H9 (cell line): ENCODE measurements at regions not wholly inside any gene's neighbourhood (a gene's known extent, or its start where the extent isn't known, plus 50 kb on each side); places are given as distances from the start of the nearest gene placed in this dataset.

ENCODE experiments used
- DNase-seq: peaks from one replicate; pipeline ENCODE4 v3.0.0-alpha.2; 2017
- H2AFZ ChIP-seq: one replicate; pipeline ENCODE4 v1.6.1; 2013; ENCODE audit warnings: mild to moderate bottlenecking, low read length, control low read depth, moderate library complexity
- H2AK5ac ChIP-seq: 2 replicates; pipeline ENCODE4 v1.6.1; 2013; ENCODE audit warnings: low read length, control low read depth, mixed read lengths; ENCODE audit not compliant: insufficient read length
- H2BK120ac ChIP-seq: one replicate; pipeline ENCODE4 v1.6.1; 2013; ENCODE audit warnings: low read depth, mild to moderate bottlenecking, low read length, control low read depth, inconsistent platforms; ENCODE audit not compliant: poor library complexity, severe bottlenecking
- H2BK12ac ChIP-seq: 2 replicates; pipeline ENCODE4 v1.6.1; 2013; ENCODE audit warnings: low read length, control low read depth, mixed read lengths, low read depth; ENCODE audit not compliant: insufficient read length
- H2BK15ac ChIP-seq: 2 replicates; pipeline ENCODE4 v1.6.1; 2013; ENCODE audit warnings: low read depth, low read length, control low read depth
- H2BK20ac ChIP-seq: one replicate; pipeline ENCODE4 v1.6.1; 2013; ENCODE audit warnings: low read depth, mild to moderate bottlenecking, low read length, control low read depth, inconsistent platforms; ENCODE audit not compliant: poor library complexity, severe bottlenecking
- H2BK5ac ChIP-seq: 2 replicates; pipeline ENCODE4 v1.6.1; 2013; ENCODE audit warnings: low read length, control low read depth, mixed read lengths; ENCODE audit not compliant: insufficient read length
- H3K14ac ChIP-seq: 2 replicates; pipeline ENCODE4 v1.6.1; 2013; ENCODE audit warnings: low read length, control low read depth; ENCODE audit not compliant: insufficient read depth
- H3K18ac ChIP-seq: 2 replicates; pipeline ENCODE4 v1.6.1; 2013; ENCODE audit warnings: low read depth, mild to moderate bottlenecking, mixed read lengths, low read length, control low read depth; ENCODE audit not compliant: insufficient read length
- H3K23ac ChIP-seq: 2 replicates; pipeline ENCODE4 v1.6.1; 2013; ENCODE audit warnings: low read length, control low read depth, mixed read lengths, low read depth; ENCODE audit not compliant: insufficient read length
- H3K23me2 ChIP-seq: 2 replicates; pipeline ENCODE4 v1.6.1; 2013; ENCODE audit warnings: low read depth, mild to moderate bottlenecking, mixed read lengths, low read length, control low read depth; ENCODE audit not compliant: insufficient read length, poor library complexity, severe bottlenecking
- H3K27ac ChIP-seq: 2 replicates; pipeline ENCODE4 v1.5.1; 2013; ENCODE audit warnings: low read length, control low read depth, mixed read lengths, low read depth; ENCODE audit not compliant: insufficient read length
- H3K27me3 ChIP-seq: 2 replicates; pipeline ENCODE4 v1.6.1; 2013; ENCODE audit warnings: low read length, control low read depth, inconsistent platforms; ENCODE audit not compliant: insufficient read depth
- H3K4ac ChIP-seq: 2 replicates; pipeline ENCODE4 v1.6.1; 2013; ENCODE audit warnings: low read depth, mild to moderate bottlenecking, control low read depth, inconsistent platforms, low read length, moderate library complexity
- H3K4me1 ChIP-seq: 2 replicates; pipeline ENCODE4 v1.6.1; 2013; ENCODE audit warnings: low read length, control low read depth, inconsistent platforms; ENCODE audit not compliant: insufficient read depth
- H3K4me2 ChIP-seq: 2 replicates; pipeline ENCODE4 v1.6.1; 2013; ENCODE audit warnings: low read length, control low read depth, mixed read lengths; ENCODE audit not compliant: insufficient read length, insufficient read depth
- H3K56ac ChIP-seq: 2 replicates; pipeline ENCODE4 v1.6.1; 2013; ENCODE audit warnings: low read depth, mild to moderate bottlenecking, mixed read lengths, low read length, control low read depth; ENCODE audit not compliant: insufficient read length
- H3K79me1 ChIP-seq: 2 replicates; pipeline ENCODE4 v1.6.1; 2013; ENCODE audit warnings: low read depth, mild to moderate bottlenecking, moderate library complexity, low read length, control low read depth, inconsistent platforms; ENCODE audit not compliant: insufficient read depth, poor library complexity, severe bottlenecking
- H3K79me2 ChIP-seq: 2 replicates; pipeline ENCODE4 v1.6.1; 2013; ENCODE audit warnings: low read length, control low read depth, inconsistent platforms; ENCODE audit not compliant: insufficient read depth
- H3K9ac ChIP-seq: 2 replicates; pipeline ENCODE4 v1.6.1; 2013; ENCODE audit warnings: low read length, control low read depth, mixed read lengths; ENCODE audit not compliant: insufficient read length; ENCODE audit errors: extremely low read depth
- H3K9me3 ChIP-seq: one replicate; pipeline ENCODE4 v1.6.1; 2013; ENCODE audit warnings: low read depth, low read length, inconsistent platforms; ENCODE audit not compliant: control insufficient read depth
- H3T11ph ChIP-seq: one replicate; pipeline ENCODE4 v1.6.1; 2013; ENCODE audit warnings: mild to moderate bottlenecking, low read length, control low read depth, inconsistent platforms
- H4K20me1 ChIP-seq: one replicate; pipeline ENCODE4 v1.6.1; 2013; ENCODE audit not compliant: control insufficient read depth, insufficient read length, insufficient read depth
- H4K5ac ChIP-seq: 2 replicates; pipeline ENCODE4 v1.6.1; 2013; ENCODE audit warnings: low read depth, mild to moderate bottlenecking, mixed read lengths, low read length, control low read depth; ENCODE audit not compliant: insufficient read length
- H4K8ac ChIP-seq: replicated peaks from 2 replicates; pipeline ENCODE4 v1.6.1; 2013; ENCODE audit warnings: low read length, control low read depth, mixed read lengths, low read depth; ENCODE audit not compliant: insufficient read length
- H4K91ac ChIP-seq: 2 replicates; pipeline ENCODE4 v1.6.1; 2013; ENCODE audit warnings: low read depth, mild to moderate bottlenecking, moderate library complexity, mixed read lengths, low read length, control low read depth; ENCODE audit not compliant: insufficient read length
- H3K27ac Mint-ChIP-seq, 3 experiments: 2 replicates in 2 of 3; 3 replicates in 1 of 3; pipeline ENCODE4 v1.8.0; 2020 to 2021; ENCODE audit warnings: mixed read lengths in 3 of 3, mild to moderate bottlenecking in 1 of 3, moderate library complexity in 1 of 3
- H3K27me3 Mint-ChIP-seq: 2 replicates; pipeline ENCODE4 v1.8.0; 2021; ENCODE audit warnings: low read depth, mild to moderate bottlenecking, moderate library complexity, mixed read lengths
- H3K36me3 Mint-ChIP-seq, 3 experiments: 2 replicates in 2 of 3; 3 replicates in 1 of 3; pipeline ENCODE4 v1.8.0; 2020 to 2021; ENCODE audit warnings: low read depth in 3 of 3, mixed read lengths in 3 of 3; ENCODE audit not compliant: insufficient read depth in 1 of 3
- H3K4me1 Mint-ChIP-seq, 2 experiments: 2 replicates each; pipeline ENCODE4 v1.8.0; 2020; ENCODE audit warnings: mixed read lengths in 2 of 2
- H3K4me3 Mint-ChIP-seq, 2 experiments: 2 replicates in 1 of 2; 3 replicates in 1 of 2; pipeline ENCODE4 v1.8.0; 2020 to 2021; ENCODE audit warnings: mild to moderate bottlenecking in 2 of 2, mixed read lengths in 2 of 2, moderate library complexity in 1 of 2
- H3K9me3 Mint-ChIP-seq, 2 experiments: 2 replicates in 1 of 2; 3 replicates in 1 of 2; pipeline ENCODE4 v1.8.0; 2020; ENCODE audit warnings: mild to moderate bottlenecking in 2 of 2, mixed read lengths in 2 of 2, moderate library complexity in 1 of 2
- WGBS: extraction: QIAGEN DNeasy Blood & Tissue Kit; methylation state at CpG from one replicate; pipeline ENCODE4 v1.1.7; 2013; ENCODE audit warnings: missing lambda C conversion rate, low lambda C conversion rate, mixed read lengths; ENCODE audit not compliant: insufficient read length; ENCODE audit errors: extremely low coverage; 5-methylcytosine and 5-hydroxymethylcytosine counted together
- TF ChIP-seq, protein P1 (sequence below): fragments of 200-600 bp; sonication (generic); conservative IDR thresholded peaks from 3 replicates; pipeline ENCODE4 v1.8.0; 2021; ENCODE audit warnings: antibody characterized with exemption, mild to moderate bottlenecking

DNA sequence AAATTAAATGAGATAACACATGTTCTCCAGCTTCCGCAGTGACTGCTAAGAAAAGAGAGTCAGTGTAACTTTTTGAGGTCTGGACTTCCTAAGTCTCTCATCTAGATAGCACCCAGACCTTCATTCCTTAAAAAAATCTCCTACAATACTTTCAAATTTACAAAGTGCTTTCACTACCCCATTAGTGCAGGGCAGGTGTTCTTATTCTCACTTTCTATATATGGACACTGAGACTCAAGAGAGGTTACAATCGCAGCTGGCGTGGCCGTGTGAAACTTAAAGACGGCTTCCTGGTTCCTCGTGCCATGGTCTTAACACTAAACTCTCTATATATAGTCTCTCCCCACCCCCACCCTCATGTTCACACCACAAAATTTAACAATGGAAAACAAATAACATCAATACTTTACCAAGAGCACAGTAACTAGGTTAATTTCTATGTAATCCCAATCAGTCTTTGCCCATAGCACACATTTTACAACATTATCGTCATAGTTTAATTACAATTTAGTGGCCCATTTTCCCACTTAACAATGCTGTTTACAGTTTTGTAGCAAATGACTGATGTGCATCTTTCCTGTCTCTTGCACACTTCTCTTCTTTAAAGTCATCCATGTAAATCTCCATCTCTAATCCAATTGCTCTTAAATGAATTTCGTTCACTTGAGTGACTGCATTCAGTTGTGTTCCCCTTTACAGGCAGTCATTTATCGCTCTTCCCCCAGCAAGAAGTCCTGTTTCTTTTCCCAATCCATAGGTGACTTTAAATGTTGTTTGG lies 78.8 kb upstream of the ARID1B start:
- H3K36me3 Mint-ChIP-seq = no peaks in the 10 kb centered on the region
- no peaks in the 10 kb centered on the region for H3K27me3 ChIP-seq
- no peak overlapping the region for H2BK5ac ChIP-seq
- no peaks in the 10 kb centered on the region for H3K23me2 ChIP-seq
- H3K27me3 Mint-ChIP-seq = no peaks in the 10 kb centered on the region; the same call in 1 of the 2 replicates
- no peak overlapping the region for H3K9ac ChIP-seq
- H3K4me2 ChIP-seq = no peak overlapping the region
- no peak overlapping the region for H3K27ac Mint-ChIP-seq
- DNase-seq = no peak
- H3K4me1 ChIP-seq = no peaks in the 10 kb centered on the region
- no peaks in the 10 kb centered on the region for H4K20me1 ChIP-seq
- no peaks in the 10 kb centered on the region for H3K9me3 Mint-ChIP-seq
- no CpG with 5 or more reads among the region's 9 CpGs for WGBS
- no peaks in the 10 kb centered on the region for H3K79me2 ChIP-seq
- H4K8ac ChIP-seq = no peak overlapping the region
- H3K56ac ChIP-seq = no peak overlapping the region
- H3K14ac ChIP-seq = no peak overlapping the region
- H3K23ac ChIP-seq = no peak overlapping the region
- no peak overlapping the region for H2BK120ac ChIP-seq
- TF ChIP-seq, protein P1, sequence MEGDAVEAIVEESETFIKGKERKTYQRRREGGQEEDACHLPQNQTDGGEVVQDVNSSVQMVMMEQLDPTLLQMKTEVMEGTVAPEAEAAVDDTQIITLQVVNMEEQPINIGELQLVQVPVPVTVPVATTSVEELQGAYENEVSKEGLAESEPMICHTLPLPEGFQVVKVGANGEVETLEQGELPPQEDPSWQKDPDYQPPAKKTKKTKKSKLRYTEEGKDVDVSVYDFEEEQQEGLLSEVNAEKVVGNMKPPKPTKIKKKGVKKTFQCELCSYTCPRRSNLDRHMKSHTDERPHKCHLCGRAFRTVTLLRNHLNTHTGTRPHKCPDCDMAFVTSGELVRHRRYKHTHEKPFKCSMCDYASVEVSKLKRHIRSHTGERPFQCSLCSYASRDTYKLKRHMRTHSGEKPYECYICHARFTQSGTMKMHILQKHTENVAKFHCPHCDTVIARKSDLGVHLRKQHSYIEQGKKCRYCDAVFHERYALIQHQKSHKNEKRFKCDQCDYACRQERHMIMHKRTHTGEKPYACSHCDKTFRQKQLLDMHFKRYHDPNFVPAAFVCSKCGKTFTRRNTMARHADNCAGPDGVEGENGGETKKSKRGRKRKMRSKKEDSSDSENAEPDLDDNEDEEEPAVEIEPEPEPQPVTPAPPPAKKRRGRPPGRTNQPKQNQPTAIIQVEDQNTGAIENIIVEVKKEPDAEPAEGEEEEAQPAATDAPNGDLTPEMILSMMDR = no peak
- H3K4me1 Mint-ChIP-seq = peaks cover 3 to 4% of the 10 kb centered on the region in 2 experiments; a peak in 3 of 4 replicates
- no peak overlapping the region for H2AK5ac ChIP-seq
- no peak overlapping the region for H4K5ac ChIP-seq
- no peaks in the 10 kb centered on the region for H3K79me1 ChIP-seq
- H3K9me3 ChIP-seq = no peaks in the 10 kb centered on the region
- H3T11ph ChIP-seq = no peak overlapping the region
- no peak overlapping the region for H3K18ac ChIP-seq
- no peak overlapping the region for H2AFZ ChIP-seq
- no peak overlapping the region for H3K4ac ChIP-seq
- H2BK15ac ChIP-seq = no peak overlapping the region
- no peak overlapping the region for H2BK20ac ChIP-seq
- H4K91ac ChIP-seq = no peak overlapping the region
- H2BK12ac ChIP-seq = no peak overlapping the region
- H3K4me3 Mint-ChIP-seq = no peak overlapping the region
- H3K27ac ChIP-seq = no peak overlapping the region
